H9 (cell line): ENCODE measurements at regions not wholly inside any gene's neighbourhood (a gene's known extent, or its start where the extent isn't known, plus 50 kb on each side); places are given as distances from the start of the nearest gene placed in this dataset.

Source experiments
- DNase-seq: peaks from one replicate; pipeline ENCODE4 v3.0.0-alpha.2; 2017
- H2AFZ ChIP-seq: one replicate; pipeline ENCODE4 v1.6.1; 2013; ENCODE audit warnings: mild to moderate bottlenecking, low read length, control low read depth, moderate library complexity
- H2AK5ac ChIP-seq: 2 replicates; pipeline ENCODE4 v1.6.1; 2013; ENCODE audit warnings: low read length, control low read depth, mixed read lengths; ENCODE audit not compliant: insufficient read length
- H2BK120ac ChIP-seq: one replicate; pipeline ENCODE4 v1.6.1; 2013; ENCODE audit warnings: low read depth, mild to moderate bottlenecking, low read length, control low read depth, inconsistent platforms; ENCODE audit not compliant: poor library complexity, severe bottlenecking
- H2BK12ac ChIP-seq: 2 replicates; pipeline ENCODE4 v1.6.1; 2013; ENCODE audit warnings: low read length, control low read depth, mixed read lengths, low read depth; ENCODE audit not compliant: insufficient read length
- H2BK15ac ChIP-seq: 2 replicates; pipeline ENCODE4 v1.6.1; 2013; ENCODE audit warnings: low read depth, low read length, control low read depth
- H2BK20ac ChIP-seq: one replicate; pipeline ENCODE4 v1.6.1; 2013; ENCODE audit warnings: low read depth, mild to moderate bottlenecking, low read length, control low read depth, inconsistent platforms; ENCODE audit not compliant: poor library complexity, severe bottlenecking
- H2BK5ac ChIP-seq: 2 replicates; pipeline ENCODE4 v1.6.1; 2013; ENCODE audit warnings: low read length, control low read depth, mixed read lengths; ENCODE audit not compliant: insufficient read length
- H3K14ac ChIP-seq: 2 replicates; pipeline ENCODE4 v1.6.1; 2013; ENCODE audit warnings: low read length, control low read depth; ENCODE audit not compliant: insufficient read depth
- H3K18ac ChIP-seq: 2 replicates; pipeline ENCODE4 v1.6.1; 2013; ENCODE audit warnings: low read depth, mild to moderate bottlenecking, mixed read lengths, low read length, control low read depth; ENCODE audit not compliant: insufficient read length
- H3K23ac ChIP-seq: 2 replicates; pipeline ENCODE4 v1.6.1; 2013; ENCODE audit warnings: low read length, control low read depth, mixed read lengths, low read depth; ENCODE audit not compliant: insufficient read length
- H3K23me2 ChIP-seq: 2 replicates; pipeline ENCODE4 v1.6.1; 2013; ENCODE audit warnings: low read depth, mild to moderate bottlenecking, mixed read lengths, low read length, control low read depth; ENCODE audit not compliant: insufficient read length, poor library complexity, severe bottlenecking
- H3K27ac ChIP-seq: 2 replicates; pipeline ENCODE4 v1.5.1; 2013; ENCODE audit warnings: low read length, control low read depth, mixed read lengths, low read depth; ENCODE audit not compliant: insufficient read length
- H3K27me3 ChIP-seq: 2 replicates; pipeline ENCODE4 v1.6.1; 2013; ENCODE audit warnings: low read length, control low read depth, inconsistent platforms; ENCODE audit not compliant: insufficient read depth
- H3K4ac ChIP-seq: 2 replicates; pipeline ENCODE4 v1.6.1; 2013; ENCODE audit warnings: low read depth, mild to moderate bottlenecking, control low read depth, inconsistent platforms, low read length, moderate library complexity
- H3K4me1 ChIP-seq: 2 replicates; pipeline ENCODE4 v1.6.1; 2013; ENCODE audit warnings: low read length, control low read depth, inconsistent platforms; ENCODE audit not compliant: insufficient read depth
- H3K4me2 ChIP-seq: 2 replicates; pipeline ENCODE4 v1.6.1; 2013; ENCODE audit warnings: low read length, control low read depth, mixed read lengths; ENCODE audit not compliant: insufficient read length, insufficient read depth
- H3K56ac ChIP-seq: 2 replicates; pipeline ENCODE4 v1.6.1; 2013; ENCODE audit warnings: low read depth, mild to moderate bottlenecking, mixed read lengths, low read length, control low read depth; ENCODE audit not compliant: insufficient read length
- H3K79me1 ChIP-seq: 2 replicates; pipeline ENCODE4 v1.6.1; 2013; ENCODE audit warnings: low read depth, mild to moderate bottlenecking, moderate library complexity, low read length, control low read depth, inconsistent platforms; ENCODE audit not compliant: insufficient read depth, poor library complexity, severe bottlenecking
- H3K79me2 ChIP-seq: 2 replicates; pipeline ENCODE4 v1.6.1; 2013; ENCODE audit warnings: low read length, control low read depth, inconsistent platforms; ENCODE audit not compliant: insufficient read depth
- H3K9ac ChIP-seq: 2 replicates; pipeline ENCODE4 v1.6.1; 2013; ENCODE audit warnings: low read length, control low read depth, mixed read lengths; ENCODE audit not compliant: insufficient read length; ENCODE audit errors: extremely low read depth
- H3K9me3 ChIP-seq: one replicate; pipeline ENCODE4 v1.6.1; 2013; ENCODE audit warnings: low read depth, low read length, inconsistent platforms; ENCODE audit not compliant: control insufficient read depth
- H3T11ph ChIP-seq: one replicate; pipeline ENCODE4 v1.6.1; 2013; ENCODE audit warnings: mild to moderate bottlenecking, low read length, control low read depth, inconsistent platforms
- H4K20me1 ChIP-seq: one replicate; pipeline ENCODE4 v1.6.1; 2013; ENCODE audit not compliant: control insufficient read depth, insufficient read length, insufficient read depth
- H4K5ac ChIP-seq: 2 replicates; pipeline ENCODE4 v1.6.1; 2013; ENCODE audit warnings: low read depth, mild to moderate bottlenecking, mixed read lengths, low read length, control low read depth; ENCODE audit not compliant: insufficient read length
- H4K8ac ChIP-seq: replicated peaks from 2 replicates; pipeline ENCODE4 v1.6.1; 2013; ENCODE audit warnings: low read length, control low read depth, mixed read lengths, low read depth; ENCODE audit not compliant: insufficient read length
- H4K91ac ChIP-seq: 2 replicates; pipeline ENCODE4 v1.6.1; 2013; ENCODE audit warnings: low read depth, mild to moderate bottlenecking, moderate library complexity, mixed read lengths, low read length, control low read depth; ENCODE audit not compliant: insufficient read length
- H3K27ac Mint-ChIP-seq, 3 experiments: 2 replicates in 2 of 3; 3 replicates in 1 of 3; pipeline ENCODE4 v1.8.0; 2020 to 2021; ENCODE audit warnings: mixed read lengths in 3 of 3, mild to moderate bottlenecking in 1 of 3, moderate library complexity in 1 of 3
- H3K27me3 Mint-ChIP-seq: 2 replicates; pipeline ENCODE4 v1.8.0; 2021; ENCODE audit warnings: low read depth, mild to moderate bottlenecking, moderate library complexity, mixed read lengths
- H3K36me3 Mint-ChIP-seq, 3 experiments: 2 replicates in 2 of 3; 3 replicates in 1 of 3; pipeline ENCODE4 v1.8.0; 2020 to 2021; ENCODE audit warnings: low read depth in 3 of 3, mixed read lengths in 3 of 3; ENCODE audit not compliant: insufficient read depth in 1 of 3
- H3K4me1 Mint-ChIP-seq, 2 experiments: 2 replicates each; pipeline ENCODE4 v1.8.0; 2020; ENCODE audit warnings: mixed read lengths in 2 of 2
- H3K4me3 Mint-ChIP-seq, 2 experiments: 2 replicates in 1 of 2; 3 replicates in 1 of 2; pipeline ENCODE4 v1.8.0; 2020 to 2021; ENCODE audit warnings: mild to moderate bottlenecking in 2 of 2, mixed read lengths in 2 of 2, moderate library complexity in 1 of 2
- H3K9me3 Mint-ChIP-seq, 2 experiments: 2 replicates in 1 of 2; 3 replicates in 1 of 2; pipeline ENCODE4 v1.8.0; 2020; ENCODE audit warnings: mild to moderate bottlenecking in 2 of 2, mixed read lengths in 2 of 2, moderate library complexity in 1 of 2
- WGBS: extraction: QIAGEN DNeasy Blood & Tissue Kit; methylation state at CpG from one replicate; pipeline ENCODE4 v1.1.7; 2013; ENCODE audit warnings: missing lambda C conversion rate, low lambda C conversion rate, mixed read lengths; ENCODE audit not compliant: insufficient read length; ENCODE audit errors: extremely low coverage; 5-methylcytosine and 5-hydroxymethylcytosine counted together
- TF ChIP-seq, protein P1 (sequence below): fragments of 200-600 bp; sonication (generic); conservative IDR thresholded peaks from 3 replicates; pipeline ENCODE4 v1.8.0; 2021; ENCODE audit warnings: antibody characterized with exemption, mild to moderate bottlenecking

DNA sequence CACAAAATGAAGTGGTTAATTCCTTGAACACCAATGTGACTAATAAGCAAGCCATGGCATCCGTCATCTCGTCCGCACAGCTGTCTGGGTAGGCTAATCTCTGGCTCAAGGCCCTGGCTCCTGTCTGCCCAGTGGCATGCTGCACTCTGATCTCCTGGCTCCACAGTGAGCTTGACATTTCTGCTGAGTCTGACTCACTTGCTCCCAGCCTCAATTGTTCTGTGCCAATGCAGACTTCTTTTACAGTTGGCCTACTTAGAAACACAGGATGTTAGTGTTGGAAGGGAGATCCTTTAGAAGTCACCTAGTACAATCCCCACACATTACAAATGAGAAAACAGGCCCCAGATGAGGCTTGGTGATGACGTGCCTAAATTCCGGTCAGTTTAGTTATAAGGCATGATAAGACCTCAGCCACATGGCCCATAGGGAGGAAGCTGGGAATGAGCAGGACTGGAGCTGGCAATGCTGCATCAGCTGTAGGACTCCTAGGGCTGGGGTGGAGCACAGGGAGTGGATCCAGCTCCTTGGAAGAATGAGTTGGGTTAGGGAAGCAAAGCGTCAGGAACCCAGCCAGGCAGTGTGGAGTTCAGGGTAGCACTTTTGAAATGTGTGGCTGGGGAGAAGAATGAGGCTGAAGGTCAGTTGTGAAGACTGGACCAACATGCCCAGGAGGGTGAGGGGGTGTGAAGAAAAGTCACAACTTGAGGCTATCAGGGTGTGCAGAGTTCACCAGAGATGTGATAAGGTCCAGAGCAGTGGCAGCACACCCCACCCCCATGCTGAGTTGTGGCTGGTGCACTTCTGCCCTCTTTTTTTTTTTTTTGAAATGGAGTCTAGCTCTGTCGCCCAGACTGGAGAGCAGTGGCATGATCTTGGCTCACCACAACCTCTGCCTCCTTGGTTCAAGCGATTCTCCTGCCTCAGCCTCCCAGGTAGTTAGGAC, 70.2 kb upstream of the EED start:
- TF ChIP-seq, protein P1, sequence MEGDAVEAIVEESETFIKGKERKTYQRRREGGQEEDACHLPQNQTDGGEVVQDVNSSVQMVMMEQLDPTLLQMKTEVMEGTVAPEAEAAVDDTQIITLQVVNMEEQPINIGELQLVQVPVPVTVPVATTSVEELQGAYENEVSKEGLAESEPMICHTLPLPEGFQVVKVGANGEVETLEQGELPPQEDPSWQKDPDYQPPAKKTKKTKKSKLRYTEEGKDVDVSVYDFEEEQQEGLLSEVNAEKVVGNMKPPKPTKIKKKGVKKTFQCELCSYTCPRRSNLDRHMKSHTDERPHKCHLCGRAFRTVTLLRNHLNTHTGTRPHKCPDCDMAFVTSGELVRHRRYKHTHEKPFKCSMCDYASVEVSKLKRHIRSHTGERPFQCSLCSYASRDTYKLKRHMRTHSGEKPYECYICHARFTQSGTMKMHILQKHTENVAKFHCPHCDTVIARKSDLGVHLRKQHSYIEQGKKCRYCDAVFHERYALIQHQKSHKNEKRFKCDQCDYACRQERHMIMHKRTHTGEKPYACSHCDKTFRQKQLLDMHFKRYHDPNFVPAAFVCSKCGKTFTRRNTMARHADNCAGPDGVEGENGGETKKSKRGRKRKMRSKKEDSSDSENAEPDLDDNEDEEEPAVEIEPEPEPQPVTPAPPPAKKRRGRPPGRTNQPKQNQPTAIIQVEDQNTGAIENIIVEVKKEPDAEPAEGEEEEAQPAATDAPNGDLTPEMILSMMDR, result no peak
- Histone ChIP-seq H3K14ac (no peak overlapping the region), H2AK5ac (no peak overlapping the region), H3K4me1 (no peaks in the 10 kb centered on the region), H3K18ac (no peak overlapping the region), H3K56ac (no peak overlapping the region), H4K5ac (no peak overlapping the region), H3K4ac (no peak overlapping the region), H3K79me2 (no peaks in the 10 kb centered on the region), H3K4me2 (no peak overlapping the region), H2BK15ac (no peak overlapping the region), H4K20me1 (no peaks in the 10 kb centered on the region), H3K9me3 (no peaks in the 10 kb centered on the region), H2AFZ (no peak overlapping the region), H3K79me1 (no peaks in the 10 kb centered on the region), H3K23ac (no peak overlapping the region), H3T11ph (no peak overlapping the region), H3K27ac (no peak overlapping the region), H2BK20ac (no peak overlapping the region), H2BK5ac (no peak overlapping the region), H2BK12ac (no peak overlapping the region), H3K27me3 (no peaks in the 10 kb centered on the region), H3K9ac (no peak overlapping the region), H2BK120ac (no peak overlapping the region), H4K91ac (no peak overlapping the region), H4K8ac (no peak overlapping the region), H3K23me2 (no peaks in the 10 kb centered on the region)
- WGBS, result no CpG with 5 or more reads among the region's 8 CpGs
- Mint-ChIP-seq H3K27ac (no peak overlapping the region), H3K27me3 (no peaks in the 10 kb centered on the region; the same call in 1 of the 2 replicates), H3K4me3 (no peak overlapping the region), H3K36me3 (no peaks in the 10 kb centered on the region), H3K9me3 (no peaks in the 10 kb centered on the region), H3K4me1 (peaks cover 0 to 2% of the 10 kb centered on the region in 2 experiments; a peak in 2 of 4 replicates)
- no peak for DNase-seq
